Activated T-cell treated with anti-CD3 and anti-CD28 coated beads, Interleukin-2, amount 50 U/mL, for 4 hours (primary cell): ENCODE measurements at regions not wholly inside any gene's neighbourhood (a gene's known extent, or its start where the extent isn't known, plus 50 kb on each side); places are given as distances from the start of the nearest gene placed in this dataset.

ENCODE experiments used
- ATAC-seq, 2 donors: fragments of 200-7000 bp; cut with Tn5 transposase; one replicate each; pipeline ENCODE4 v1.10.0; 2021
- DNase-seq: peaks from one replicate; pipeline ENCODE4 v3.0.0-alpha.2; 2020
- H3K27me3 Mint-ChIP-seq: one replicate; pipeline ENCODE4 v1.8.0; 2021; ENCODE audit warnings: low read depth, mixed read lengths
- H3K36me3 Mint-ChIP-seq: one replicate; pipeline ENCODE4 v1.8.0; 2022; ENCODE audit warnings: mixed read lengths; ENCODE audit not compliant: insufficient read depth
- H3K4me1 Mint-ChIP-seq: one replicate; pipeline ENCODE4 v1.8.0; 2021; ENCODE audit warnings: low read depth, mixed read lengths
- H3K4me3 Mint-ChIP-seq: one replicate; pipeline ENCODE4 v1.8.0; 2021; ENCODE audit warnings: mild to moderate bottlenecking, moderate library complexity, mixed read lengths
- H3K9me3 Mint-ChIP-seq: one replicate; pipeline ENCODE4 v1.8.0; 2021; ENCODE audit warnings: mixed read lengths

- ATAC-seq = no peak
- Mint-ChIP-seq H3K4me1 (peaks cover 13% of the 10 kb centered on the region), H3K9me3 (peaks cover 3% of the 10 kb centered on the region), H3K36me3 (no peaks in the 10 kb centered on the region), H3K27me3 (no peaks in the 10 kb centered on the region), H3K4me3 (no peak overlapping the region)
- DNase-seq = no peak
These were observed 55.2 kb upstream of the MEDAG start for GRCh38 chr13:30850867-30851211.

GRCh38 chr13:30851697-30852096, 54.4 kb upstream of the MEDAG start:
- H3K4me3 Mint-ChIP-seq = no peak overlapping the region

GRCh38 chr13:30855569-30855968, 50.5 kb upstream of the MEDAG start:
- Mint-ChIP-seq H3K4me3 (no peak overlapping the region), H3K4me1 (no peaks in the 10 kb centered on the region), H3K27me3 (no peaks in the 10 kb centered on the region), H3K36me3 (no peaks in the 10 kb centered on the region), H3K9me3 (peaks cover 5% of the 10 kb centered on the region)
- ATAC-seq (no peak), DNase-seq (no peak)

More at GRCh38 chr13:30851697-30852096, 54.4 kb upstream of the MEDAG start:
- ATAC-seq (no peak), DNase-seq (no peak)
- H3K27me3 Mint-ChIP-seq = no peaks in the 10 kb centered on the region
- H3K4me1 Mint-ChIP-seq = peaks cover 11% of the 10 kb centered on the region
- no peaks in the 10 kb centered on the region for H3K36me3 Mint-ChIP-seq
- H3K9me3 Mint-ChIP-seq = peaks cover 3% of the 10 kb centered on the region

- ATAC-seq (no peak), DNase-seq (no peak)
- Mint-ChIP-seq H3K36me3 (no peaks in the 10 kb centered on the region), H3K4me3 (no peak overlapping the region), H3K27me3 (no peaks in the 10 kb centered on the region), H3K4me1 (no peaks in the 10 kb centered on the region), H3K9me3 (peaks cover 5% of the 10 kb centered on the region)
These were observed 49.9 kb upstream of the MEDAG start for GRCh38 chr13:30856005-30856790.
